Esophagus muscularis mucosa (tissue), 4 donors: ENCODE measurements at regions not wholly inside any gene's neighbourhood (a gene's known extent, or its start where the extent isn't known, plus 50 kb on each side); places are given as distances from the start of the nearest gene placed in this dataset.

Source experiments
- DNase-seq: peaks from one replicate; pipeline ENCODE4 v3.0.0-alpha.2; 2017; ENCODE audit errors: extremely low spot score
- H3K27ac ChIP-seq, 4 donors: fragments of 200-600 bp; sonication (generic); replicated peaks in 1 of 4; 1 replicate in 3 of 4; 2 replicates in 1 of 4; pipeline ENCODE4 v1.5.1; 2016 to 2019; ENCODE audit warnings: mild to moderate bottlenecking in 1 of 4
- H3K27me3 ChIP-seq, 4 donors: fragments of 200-600 bp; sonication (generic); one replicate each; pipeline versions ENCODE4 v1.5.1 to v1.6.0; 2016 to 2019
- H3K36me3 ChIP-seq, 4 donors: fragments of 200-600 bp; sonication (generic); one replicate each; pipeline ENCODE4 v1.5.1; 2016 to 2019
- H3K4me1 ChIP-seq, 4 donors: fragments of 200-600 bp; sonication (generic); one replicate each; pipeline ENCODE4 v1.5.1; 2016 to 2019
- H3K4me3 ChIP-seq, 4 donors: fragments of 200-600 bp; sonication (generic); 1 replicate in 2 of 4; 2 replicates in 2 of 4; pipeline ENCODE4 v1.5.1; 2016 to 2019; ENCODE audit warnings: mild to moderate bottlenecking in 4 of 4, moderate library complexity in 1 of 4
- H3K9me3 ChIP-seq, 4 donors: fragments of 200-600 bp; sonication (generic); 1 replicate in 3 of 4; 2 replicates in 1 of 4; pipeline ENCODE4 v1.5.1; 2016 to 2019
- CTCF ChIP-seq, 3 experiments: fragments of 200-600 bp in 2 of 3; fragments of 450-650 bp in 1 of 3; sonication (generic) in 2 of 3; IDR thresholded peaks; one replicate each; pipeline ENCODE4 v1.5.1; 2017 to 2019; ENCODE audit warnings: antibody characterized with exemption in 3 of 3, mild to moderate bottlenecking in 2 of 3, moderate library complexity in 1 of 3
- EP300 ChIP-seq: sonication (generic); formaldehyde crosslinking; IDR thresholded peaks from one replicate; pipeline ENCODE4 v1.6.1; 2017; ENCODE audit warnings: antibody characterized with exemption
- POLR2A ChIP-seq: fragments of 450-650 bp; IDR thresholded peaks from one replicate; pipeline ENCODE4 v1.6.1; 2017; ENCODE audit warnings: antibody characterized with exemption, moderate library complexity, mild to moderate bottlenecking, low read depth
- POLR2AphosphoS5 ChIP-seq, 2 donors: sonication (generic); formaldehyde crosslinking; IDR thresholded peaks; one replicate each; pipeline ENCODE4 v1.6.1; 2017; ENCODE audit warnings: antibody characterized with exemption in 2 of 2
- WGBS: methylation state at CpG from one replicate; pipeline ENCODE4 v1.1.5; 2018; 5-methylcytosine and 5-hydroxymethylcytosine counted together
- intact Hi-C: fragments of 100-400 bp; cut with DNase I; formaldehyde crosslinking; loops from one replicate; pipeline ENCODE4 v1.15.1; 2023

DNA sequence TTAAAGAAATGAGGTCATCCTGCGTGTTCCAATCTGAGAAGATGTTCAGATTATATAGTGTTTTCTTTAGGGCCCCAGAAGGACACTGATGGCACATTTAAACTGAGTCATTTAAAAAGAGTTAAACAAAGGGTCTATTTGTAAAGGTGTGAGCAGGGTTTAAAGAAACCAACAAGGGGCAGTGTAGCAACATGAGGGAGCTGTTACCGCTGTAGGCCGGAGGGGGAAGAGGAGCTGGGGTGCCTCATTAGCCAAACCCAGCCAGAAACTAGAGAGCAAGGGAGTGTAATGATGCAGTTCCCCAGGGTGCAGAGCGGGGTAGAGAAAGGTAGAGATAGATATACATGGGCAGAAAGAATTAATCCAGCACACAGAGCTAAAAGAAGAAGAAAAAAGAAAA, 160.4 kb downstream of the TBX5 start:
- WGBS, result 51% methylated on average over 4 of the region's 4 CpGs
- TF ChIP-seq CTCF (IDR thresholded peaks at IDR 0.05) (no peak), POLR2A (no peak), EP300 (no peak), POLR2AphosphoS5 (IDR thresholded peaks at IDR 0.05) (no peak)
- no peaks in the 10 kb centered on the region for H3K4me1 ChIP-seq
- H3K36me3 ChIP-seq, result no peaks in the 10 kb centered on the region
- H3K4me3 ChIP-seq, result no peak overlapping the region
- H3K27me3 ChIP-seq, result peaks cover 0 to 31% (median 0%) of the 10 kb centered on the region in 4 donors
- H3K9me3 ChIP-seq, result no peaks in the 10 kb centered on the region
- H3K27ac ChIP-seq, result no peak overlapping the region
- intact Hi-C loops, result no loop called here
- no peak for DNase-seq

- peaks cover 0 to 55% (median 0%) of the 10 kb centered on the region in 4 donors for H3K27me3 ChIP-seq
- H3K4me3 ChIP-seq, result no peak overlapping the region
- intact Hi-C loops, result no loop called here
- DNase-seq, result no peak
- H3K4me1 ChIP-seq, result peaks cover 0 to 15% (median 8%) of the 10 kb centered on the region in 4 donors
- H3K9me3 ChIP-seq, result no peaks in the 10 kb centered on the region
- H3K27ac ChIP-seq, result no peak overlapping the region
- H3K36me3 ChIP-seq, result no peaks in the 10 kb centered on the region
- TF ChIP-seq EP300 (no peak), POLR2AphosphoS5 (IDR thresholded peaks at IDR 0.05) (no peak), CTCF (IDR thresholded peaks at IDR 0.05) (no peak), POLR2A (no peak)
- WGBS, result 96% methylated on average over 4 of the region's 4 CpGs
These were observed 163.9 kb downstream of the TBX5 start for GRCh38 chr12:114241973-114242434.

- no peak for TF ChIP-seq POLR2A
- TF ChIP-seq CTCF (IDR thresholded peaks at IDR 0.05), result no peak
- intact Hi-C loops, result no loop called here
- Histone ChIP-seq H3K27ac (no peak overlapping the region), H3K4me3 (no peak overlapping the region), H3K36me3 (no peaks in the 10 kb centered on the region), H3K27me3 (peaks cover 0 to 66% (median 0%) of the 10 kb centered on the region in 4 donors), H3K9me3 (no peaks in the 10 kb centered on the region), H3K4me1 (peaks cover 0 to 15% (median 8%) of the 10 kb centered on the region in 4 donors)
- no peak for DNase-seq
- WGBS, result 57% methylated on average over 12 of the region's 12 CpGs
These were observed 165.7 kb downstream of the TBX5 start for GRCh38 chr12:114240288-114240687.

DNA sequence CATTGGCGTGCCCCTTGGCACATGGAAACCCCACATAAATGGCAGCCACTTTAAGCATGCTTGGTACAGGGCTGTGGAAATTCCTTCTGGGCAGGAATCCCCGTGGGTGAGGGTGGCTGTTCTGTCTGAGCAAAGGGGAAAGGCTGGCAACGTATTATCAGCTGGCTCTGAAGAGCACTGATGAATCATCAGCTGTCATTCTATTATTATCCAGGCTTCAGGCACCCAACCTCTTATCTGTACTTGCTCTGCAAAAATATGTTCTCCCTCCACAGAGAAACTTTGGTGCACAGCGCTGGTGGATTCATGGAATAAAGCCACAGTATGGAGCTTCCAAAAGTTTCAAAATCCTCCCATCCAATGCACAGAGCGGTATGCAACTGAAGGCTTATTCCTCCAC, 167.1 kb downstream of the TBX5 start:
- Histone ChIP-seq H3K27ac (no peak overlapping the region), H3K9me3 (no peaks in the 10 kb centered on the region), H3K4me3 (no peak overlapping the region), H3K36me3 (no peaks in the 10 kb centered on the region), H3K27me3 (peaks cover 0 to 70% (median 0%) of the 10 kb centered on the region in 4 donors), H3K4me1 (peaks cover 0 to 15% (median 8%) of the 10 kb centered on the region in 4 donors)
- intact Hi-C loops, result no loop called here
- WGBS, result 22% methylated on average over 5 of the region's 5 CpGs
- TF ChIP-seq CTCF (IDR thresholded peaks at IDR 0.05) (no peak), POLR2AphosphoS5 (IDR thresholded peaks at IDR 0.05) (no peak), EP300 (no peak), POLR2A (no peak)
- DNase-seq, result no peak

GRCh38 chr12:114237230-114237629, 168.7 kb downstream of the TBX5 start:
- 69% methylated on average over 5 of the region's 5 CpGs for WGBS
- Histone ChIP-seq H3K4me3 (no peak overlapping the region), H3K36me3 (no peaks in the 10 kb centered on the region), H3K27ac (no peak overlapping the region), H3K27me3 (peaks cover 0 to 56% (median 0%) of the 10 kb centered on the region in 4 donors), H3K9me3 (no peaks in the 10 kb centered on the region), H3K4me1 (peaks cover 0 to 15% (median 8%) of the 10 kb centered on the region in 4 donors)
- intact Hi-C loops, result no loop called here
- DNase-seq, result no peak
- no peak for TF ChIP-seq POLR2AphosphoS5 (IDR thresholded peaks at IDR 0.05)
- no peak for TF ChIP-seq EP300
- TF ChIP-seq POLR2A, result no peak
